Jurkat, Clone E6-1 (cell line): ENCODE measurements at regions not wholly inside any gene's neighbourhood (a gene's known extent, or its start where the extent isn't known, plus 50 kb on each side); places are given as distances from the start of the nearest gene placed in this dataset.
A peak's percentile ranks its signal among the peaks of the same experiment; 100 is the strongest.
"Not testable (repeated sequence)": the region's sequence is repeated elsewhere in the genome, so short reads cannot be mapped to it uniquely, and the experiment has no call there.

ENCODE experiments used
- DNase-seq: peaks from one replicate; pipeline ENCODE4 v3.0.0-alpha.2; 2011; ENCODE audit warnings: low read depth, low spot score
- H3K4me3 ChIP-seq: 2 replicates; pipeline ENCODE4 v1.5.1; 2011; ENCODE audit warnings: mild to moderate bottlenecking, low read length, control low read depth, moderate library complexity

- no peak overlapping the region for H3K4me3 ChIP-seq
- DNase-seq: peak; percentile 62
These were observed 67.0 kb downstream of the CHRNA1 start for GRCh38 chr2:174697255-174697654.

DNA sequence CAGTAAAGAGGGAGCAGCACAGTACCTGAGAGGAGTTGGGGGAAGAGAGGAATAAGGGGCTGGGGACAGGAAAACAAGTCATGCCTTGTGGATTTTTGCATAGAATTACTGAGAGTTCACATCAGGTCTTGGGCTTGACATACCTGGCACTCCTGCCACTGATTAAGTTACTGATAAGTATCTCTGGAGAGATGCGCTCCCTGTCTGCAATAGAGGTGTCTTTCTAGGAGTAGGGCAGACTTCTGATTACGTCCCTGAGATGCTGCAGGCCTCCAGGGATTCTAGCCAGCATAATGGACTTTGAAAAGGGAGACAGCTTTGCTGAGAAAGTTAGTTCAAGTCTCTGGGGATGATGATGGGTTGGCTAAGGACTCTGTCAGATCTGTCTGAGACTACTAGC is 69.4 kb downstream of the CHRNA1 start:
- no peak overlapping the region for H3K4me3 ChIP-seq
- DNase-seq: no peak

- DNase-seq: no peak
- no peak overlapping the region for H3K4me3 ChIP-seq
These were observed 69.9 kb downstream of the CHRNA1 start for GRCh38 chr2:174694196-174694878.

DNA sequence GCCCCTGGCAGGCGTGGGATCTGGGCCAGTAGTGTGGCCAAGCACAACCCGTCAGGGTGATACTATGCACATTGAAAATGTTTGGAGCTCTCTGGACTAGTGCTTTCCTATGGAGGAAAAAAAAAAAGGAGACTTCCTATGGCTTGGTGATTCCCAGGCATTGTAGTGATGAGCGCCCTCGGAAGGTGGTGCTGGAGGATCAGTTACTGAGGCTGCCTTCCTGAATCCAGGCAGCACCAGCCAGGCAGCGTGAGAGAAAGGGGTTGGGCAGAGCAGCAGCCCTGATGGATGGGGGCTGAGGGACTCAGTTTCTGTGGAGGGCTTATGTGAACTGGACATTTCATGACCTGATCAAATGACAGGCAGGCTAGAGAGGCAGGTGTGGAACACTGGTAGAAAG is 70.9 kb downstream of the CHRNA1 start:
- no peak overlapping the region for H3K4me3 ChIP-seq
- DNase-seq: no peak

DNA sequence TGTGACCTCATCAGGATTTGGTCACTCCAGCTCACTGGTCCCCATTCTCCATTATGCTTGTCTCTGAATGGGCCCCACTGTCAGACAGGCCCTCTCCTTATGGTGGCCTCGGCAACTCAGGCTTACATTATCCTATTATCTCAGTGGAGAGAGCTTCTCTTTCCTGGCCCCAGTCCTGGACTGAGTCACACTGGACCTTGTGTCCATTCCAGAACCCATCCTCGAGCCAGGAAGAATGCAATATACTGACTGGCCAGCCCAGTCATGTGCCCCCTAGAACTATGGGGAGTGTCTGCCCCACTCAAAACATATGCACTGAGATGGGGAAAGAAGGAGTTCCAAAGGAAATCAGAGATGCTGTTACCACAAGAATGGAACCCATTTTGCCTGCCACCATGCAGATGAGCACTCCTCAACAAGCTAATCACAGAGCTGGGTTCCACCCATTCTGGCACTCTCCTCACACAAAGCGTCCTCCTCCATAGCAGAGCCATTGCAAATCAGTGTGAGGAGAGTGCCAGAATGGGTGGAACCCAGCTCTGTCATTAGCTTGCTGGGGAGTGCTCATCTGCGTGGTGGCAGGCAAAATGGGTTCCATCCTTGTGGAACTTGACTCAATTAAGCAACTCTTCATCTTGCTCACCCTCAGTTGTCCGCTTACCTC is 71.9 kb downstream of the CHRNA1 start:
- no peak overlapping the region for H3K4me3 ChIP-seq
- DNase-seq: no peak

- no peak overlapping the region for H3K4me3 ChIP-seq
- no peak for DNase-seq
These were observed 73.0 kb downstream of the CHRNA1 start for GRCh38 chr2:174691201-174691779.

DNA sequence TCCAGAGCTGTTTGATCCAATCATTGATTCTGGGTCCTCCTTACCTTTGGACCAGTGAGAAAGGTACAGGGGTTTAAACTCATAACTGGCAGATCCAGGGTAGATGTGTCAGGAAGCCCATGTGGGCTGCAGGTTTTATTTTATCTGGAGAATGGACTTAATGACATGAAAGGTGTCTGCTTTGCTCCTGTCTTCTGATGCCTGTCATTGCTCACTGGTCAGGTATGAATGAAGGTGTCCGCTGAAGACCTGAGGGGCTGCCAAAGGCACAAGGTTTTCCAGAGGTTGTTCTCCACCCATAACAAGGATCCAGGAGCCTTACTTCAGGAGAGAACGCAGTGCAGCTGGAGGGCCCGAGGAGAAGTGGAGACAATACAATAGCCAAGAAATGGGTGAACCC is 74.2 kb downstream of the CHRNA1 start:
- DNase-seq: no peak
- H3K4me3 ChIP-seq: no peak overlapping the region

DNA sequence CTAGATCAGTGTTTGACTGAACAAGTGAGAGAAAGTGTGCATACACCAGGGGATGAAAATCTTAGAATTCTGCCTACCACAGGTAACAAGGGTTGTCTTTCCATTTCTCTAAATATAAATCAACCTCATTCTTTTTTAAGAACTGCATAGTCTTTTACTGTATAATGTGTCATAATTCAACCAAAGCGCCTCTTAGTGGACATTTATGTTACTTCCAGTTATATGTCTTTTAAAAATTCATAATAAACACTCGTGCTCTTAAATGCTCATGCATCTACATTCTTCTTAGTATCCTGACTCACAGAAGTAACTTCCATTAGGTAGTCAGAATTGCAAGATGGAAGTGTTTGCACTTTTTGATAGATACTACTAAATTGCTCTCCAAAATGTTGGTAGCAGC is 76.2 kb downstream of the CHRNA1 start:
- DNase-seq: peak; percentile 46
- H3K4me3 ChIP-seq: no peak overlapping the region

DNA sequence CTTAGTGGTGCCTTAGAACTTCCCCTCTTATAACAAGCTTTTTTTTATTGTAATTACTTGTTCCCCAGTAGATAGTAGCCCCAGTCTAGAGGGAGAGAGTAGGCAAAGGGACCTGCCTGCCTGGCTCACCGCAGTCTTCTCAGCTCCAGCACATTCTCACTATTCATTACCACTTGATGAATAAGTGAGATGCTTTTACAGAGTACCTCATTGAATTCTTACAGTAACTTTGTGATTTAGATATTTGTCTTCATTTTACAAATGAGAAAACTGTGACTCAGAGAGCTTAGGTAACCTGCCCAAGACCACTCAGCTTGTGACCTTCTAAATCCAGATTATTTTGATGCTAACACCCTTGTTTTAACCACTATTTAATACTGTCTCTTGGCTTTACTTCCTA is 77.8 kb downstream of the CHRNA1 start:
- no peak overlapping the region for H3K4me3 ChIP-seq
- no peak for DNase-seq

- DNase-seq: peak; percentile 51
- H3K4me3 ChIP-seq: peak overlapping the region; percentile 67
These were observed 80.9 kb downstream of the CHRNA1 start for GRCh38 chr2:174683392-174683759.

DNA sequence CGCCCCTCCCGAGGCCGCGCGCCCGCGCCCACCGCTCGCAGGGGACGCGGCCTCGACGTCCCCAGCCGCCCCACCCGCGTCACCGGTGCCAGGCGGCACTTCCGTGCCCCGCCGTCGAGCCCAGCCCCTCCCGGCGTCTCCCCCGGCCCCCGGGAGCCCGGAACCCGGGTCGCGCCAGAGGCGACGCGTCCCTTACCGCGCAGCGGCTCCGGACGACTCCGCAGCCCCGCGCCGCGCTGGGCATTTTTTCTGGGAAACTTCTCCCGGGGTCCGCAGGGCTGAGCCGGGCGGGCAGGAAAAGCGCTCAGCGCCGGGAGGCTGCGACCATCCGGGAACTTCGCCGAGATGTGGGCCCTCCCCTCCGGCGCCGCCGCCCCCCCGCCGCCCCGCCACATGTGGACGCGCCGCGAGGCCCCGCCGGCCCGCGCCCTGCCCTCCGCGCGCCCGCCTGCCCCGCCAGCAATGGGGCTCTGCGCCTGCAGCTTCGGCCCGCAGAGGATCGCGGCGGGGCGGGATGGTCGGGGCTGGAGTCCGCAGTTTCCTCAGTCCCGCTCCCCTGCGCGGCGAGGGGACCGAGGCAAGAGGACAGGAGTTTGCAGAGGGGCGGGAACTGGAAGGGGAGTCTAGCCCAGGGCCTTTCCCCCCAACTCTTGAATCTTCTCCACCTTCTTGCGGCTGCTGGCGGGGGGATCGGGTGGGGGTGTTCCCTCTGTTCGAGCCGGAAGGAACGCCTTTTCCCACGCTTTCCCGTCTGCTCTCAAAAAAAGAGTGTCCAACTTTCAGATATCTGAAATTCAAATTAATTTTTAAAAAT is 81.5 kb downstream of the CHRNA1 start:
- no peak for DNase-seq
- H3K4me3 ChIP-seq: peak overlapping the region; percentile 67

DNA sequence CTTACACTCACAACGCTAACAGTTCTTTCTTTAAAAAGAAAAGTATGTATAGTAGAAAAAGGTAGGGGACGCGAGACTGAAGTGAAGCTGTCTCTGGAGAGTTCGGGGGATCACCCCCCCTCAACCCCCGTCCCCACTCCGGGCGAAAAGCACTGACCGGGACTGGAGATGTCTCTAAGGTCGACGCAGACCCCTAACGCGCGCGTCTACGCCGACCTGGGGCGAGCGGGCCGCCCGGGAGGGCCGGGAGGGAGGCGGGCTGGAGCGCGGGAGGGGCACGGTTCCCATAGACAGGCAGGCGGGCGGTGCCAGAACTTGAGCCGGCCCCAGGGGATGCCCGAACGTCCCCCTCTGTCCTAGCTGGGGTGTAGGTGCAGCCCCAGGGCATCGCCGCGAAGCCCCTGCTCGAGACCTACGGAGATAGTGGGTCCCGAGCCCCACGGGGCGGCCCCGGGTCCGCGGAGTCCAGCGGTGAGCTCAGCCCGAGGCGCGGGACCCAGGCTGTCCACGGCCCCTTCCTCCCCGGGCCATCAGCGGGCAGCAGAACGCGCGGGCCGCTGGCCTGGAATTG is 82.2 kb downstream of the CHRNA1 start:
- peak overlapping the region; percentile 67 for H3K4me3 ChIP-seq
- DNase-seq: no peak

DNA sequence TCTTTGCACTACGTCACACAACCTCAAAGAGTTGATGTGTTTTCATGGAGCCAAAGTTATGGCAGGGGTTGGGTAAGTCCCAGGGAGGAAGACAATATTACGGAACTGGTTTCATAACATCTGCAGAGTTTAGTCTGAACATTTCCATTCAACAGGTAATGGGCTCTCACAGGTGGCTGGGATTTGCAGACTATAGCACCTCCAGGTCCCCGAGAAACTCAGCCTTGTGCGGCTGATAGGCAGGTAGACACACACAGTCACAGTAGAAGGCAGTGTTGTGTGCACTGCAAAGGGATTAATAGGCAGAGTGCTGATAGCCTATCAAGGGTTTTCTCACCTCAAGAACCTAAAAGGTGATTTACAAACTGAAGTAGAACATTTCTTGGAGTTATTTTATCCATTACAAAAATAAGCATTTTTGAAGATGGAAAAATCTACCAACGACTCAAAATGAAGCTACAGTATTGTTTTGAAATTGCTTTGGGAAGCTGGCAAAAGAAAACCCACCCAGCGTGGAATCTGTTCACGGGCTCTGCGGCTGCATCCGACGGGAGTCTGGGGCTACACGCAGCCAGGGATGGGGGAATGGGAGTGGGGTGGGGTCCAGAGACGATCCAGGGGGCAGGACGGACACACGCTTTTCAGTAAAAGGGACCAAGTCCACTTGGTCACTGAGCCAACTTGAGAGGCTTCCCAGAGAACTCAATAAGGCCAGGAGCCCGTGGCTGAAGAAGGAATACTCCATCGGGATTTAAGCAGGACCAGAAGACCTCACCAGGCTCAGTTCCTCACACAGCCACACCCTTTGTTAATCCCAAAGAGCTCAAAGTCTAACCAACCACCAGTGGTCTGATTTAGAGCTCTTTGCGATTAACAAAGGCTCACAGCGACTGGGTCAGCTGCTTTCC is 82.9 kb downstream of the CHRNA1 start:
- DNase-seq: no peak
- H3K4me3 ChIP-seq: peak overlapping the region; percentile 67

GRCh38 chr2:174680221-174680620 is 82.6 kb upstream of the WIPF1 start:
- no peak for DNase-seq
- no peak overlapping the region for H3K4me3 ChIP-seq

DNA sequence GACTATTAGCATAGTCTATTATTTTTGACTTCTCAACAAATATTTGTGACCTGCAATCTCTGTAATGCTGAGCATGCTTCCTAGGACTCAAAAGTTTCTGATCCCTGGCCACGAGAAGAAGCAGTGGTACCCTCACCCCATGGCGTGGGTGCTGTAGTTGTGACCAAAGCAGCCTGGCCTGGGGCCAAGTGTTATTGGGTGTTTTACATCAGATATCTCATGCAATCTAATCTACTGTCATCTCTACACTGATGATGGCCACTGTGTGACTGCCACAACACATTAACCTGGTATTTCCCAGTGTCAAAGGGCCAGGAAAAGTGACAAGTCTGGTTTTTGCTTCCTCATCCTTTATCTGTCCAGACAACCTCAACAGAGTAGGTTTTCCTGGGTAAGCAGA is 80.8 kb upstream of the WIPF1 start:
- no peak overlapping the region for H3K4me3 ChIP-seq
- no peak for DNase-seq

GRCh38 chr2:174675615-174676014 is 78.0 kb upstream of the WIPF1 start:
- peak; percentile 60 for DNase-seq

GRCh38 chr2:174673876-174674275 is 76.3 kb upstream of the WIPF1 start:
- no peak for DNase-seq
- no peak overlapping the region for H3K4me3 ChIP-seq

More at GRCh38 chr2:174675615-174676014, 78.0 kb upstream of the WIPF1 start:
- H3K4me3 ChIP-seq: no peak overlapping the region

- DNase-seq: no peak
- H3K4me3 ChIP-seq: no peak overlapping the region
These were observed 75.8 kb upstream of the WIPF1 start for GRCh38 chr2:174673440-174673839.

GRCh38 chr2:174671532-174671931 is 73.9 kb upstream of the WIPF1 start:
- not testable (repeated sequence) for DNase-seq, H3K4me3 ChIP-seq
